H9 (cell line): ENCODE measurements at regions not wholly inside any gene's neighbourhood (a gene's known extent, or its start where the extent isn't known, plus 50 kb on each side); places are given as distances from the start of the nearest gene placed in this dataset.

Source experiments
- DNase-seq: peaks from one replicate; pipeline ENCODE4 v3.0.0-alpha.2; 2017
- H2AFZ ChIP-seq: one replicate; pipeline ENCODE4 v1.6.1; 2013; ENCODE audit warnings: mild to moderate bottlenecking, low read length, control low read depth, moderate library complexity
- H2AK5ac ChIP-seq: 2 replicates; pipeline ENCODE4 v1.6.1; 2013; ENCODE audit warnings: low read length, control low read depth, mixed read lengths; ENCODE audit not compliant: insufficient read length
- H2BK120ac ChIP-seq: one replicate; pipeline ENCODE4 v1.6.1; 2013; ENCODE audit warnings: low read depth, mild to moderate bottlenecking, low read length, control low read depth, inconsistent platforms; ENCODE audit not compliant: poor library complexity, severe bottlenecking
- H2BK12ac ChIP-seq: 2 replicates; pipeline ENCODE4 v1.6.1; 2013; ENCODE audit warnings: low read length, control low read depth, mixed read lengths, low read depth; ENCODE audit not compliant: insufficient read length
- H2BK15ac ChIP-seq: 2 replicates; pipeline ENCODE4 v1.6.1; 2013; ENCODE audit warnings: low read depth, low read length, control low read depth
- H2BK20ac ChIP-seq: one replicate; pipeline ENCODE4 v1.6.1; 2013; ENCODE audit warnings: low read depth, mild to moderate bottlenecking, low read length, control low read depth, inconsistent platforms; ENCODE audit not compliant: poor library complexity, severe bottlenecking
- H2BK5ac ChIP-seq: 2 replicates; pipeline ENCODE4 v1.6.1; 2013; ENCODE audit warnings: low read length, control low read depth, mixed read lengths; ENCODE audit not compliant: insufficient read length
- H3K14ac ChIP-seq: 2 replicates; pipeline ENCODE4 v1.6.1; 2013; ENCODE audit warnings: low read length, control low read depth; ENCODE audit not compliant: insufficient read depth
- H3K18ac ChIP-seq: 2 replicates; pipeline ENCODE4 v1.6.1; 2013; ENCODE audit warnings: low read depth, mild to moderate bottlenecking, mixed read lengths, low read length, control low read depth; ENCODE audit not compliant: insufficient read length
- H3K23ac ChIP-seq: 2 replicates; pipeline ENCODE4 v1.6.1; 2013; ENCODE audit warnings: low read length, control low read depth, mixed read lengths, low read depth; ENCODE audit not compliant: insufficient read length
- H3K23me2 ChIP-seq: 2 replicates; pipeline ENCODE4 v1.6.1; 2013; ENCODE audit warnings: low read depth, mild to moderate bottlenecking, mixed read lengths, low read length, control low read depth; ENCODE audit not compliant: insufficient read length, poor library complexity, severe bottlenecking
- H3K27ac ChIP-seq: 2 replicates; pipeline ENCODE4 v1.5.1; 2013; ENCODE audit warnings: low read length, control low read depth, mixed read lengths, low read depth; ENCODE audit not compliant: insufficient read length
- H3K27me3 ChIP-seq: 2 replicates; pipeline ENCODE4 v1.6.1; 2013; ENCODE audit warnings: low read length, control low read depth, inconsistent platforms; ENCODE audit not compliant: insufficient read depth
- H3K4ac ChIP-seq: 2 replicates; pipeline ENCODE4 v1.6.1; 2013; ENCODE audit warnings: low read depth, mild to moderate bottlenecking, control low read depth, inconsistent platforms, low read length, moderate library complexity
- H3K4me1 ChIP-seq: 2 replicates; pipeline ENCODE4 v1.6.1; 2013; ENCODE audit warnings: low read length, control low read depth, inconsistent platforms; ENCODE audit not compliant: insufficient read depth
- H3K4me2 ChIP-seq: 2 replicates; pipeline ENCODE4 v1.6.1; 2013; ENCODE audit warnings: low read length, control low read depth, mixed read lengths; ENCODE audit not compliant: insufficient read length, insufficient read depth
- H3K56ac ChIP-seq: 2 replicates; pipeline ENCODE4 v1.6.1; 2013; ENCODE audit warnings: low read depth, mild to moderate bottlenecking, mixed read lengths, low read length, control low read depth; ENCODE audit not compliant: insufficient read length
- H3K79me1 ChIP-seq: 2 replicates; pipeline ENCODE4 v1.6.1; 2013; ENCODE audit warnings: low read depth, mild to moderate bottlenecking, moderate library complexity, low read length, control low read depth, inconsistent platforms; ENCODE audit not compliant: insufficient read depth, poor library complexity, severe bottlenecking
- H3K79me2 ChIP-seq: 2 replicates; pipeline ENCODE4 v1.6.1; 2013; ENCODE audit warnings: low read length, control low read depth, inconsistent platforms; ENCODE audit not compliant: insufficient read depth
- H3K9ac ChIP-seq: 2 replicates; pipeline ENCODE4 v1.6.1; 2013; ENCODE audit warnings: low read length, control low read depth, mixed read lengths; ENCODE audit not compliant: insufficient read length; ENCODE audit errors: extremely low read depth
- H3K9me3 ChIP-seq: one replicate; pipeline ENCODE4 v1.6.1; 2013; ENCODE audit warnings: low read depth, low read length, inconsistent platforms; ENCODE audit not compliant: control insufficient read depth
- H3T11ph ChIP-seq: one replicate; pipeline ENCODE4 v1.6.1; 2013; ENCODE audit warnings: mild to moderate bottlenecking, low read length, control low read depth, inconsistent platforms
- H4K20me1 ChIP-seq: one replicate; pipeline ENCODE4 v1.6.1; 2013; ENCODE audit not compliant: control insufficient read depth, insufficient read length, insufficient read depth
- H4K5ac ChIP-seq: 2 replicates; pipeline ENCODE4 v1.6.1; 2013; ENCODE audit warnings: low read depth, mild to moderate bottlenecking, mixed read lengths, low read length, control low read depth; ENCODE audit not compliant: insufficient read length
- H4K8ac ChIP-seq: replicated peaks from 2 replicates; pipeline ENCODE4 v1.6.1; 2013; ENCODE audit warnings: low read length, control low read depth, mixed read lengths, low read depth; ENCODE audit not compliant: insufficient read length
- H4K91ac ChIP-seq: 2 replicates; pipeline ENCODE4 v1.6.1; 2013; ENCODE audit warnings: low read depth, mild to moderate bottlenecking, moderate library complexity, mixed read lengths, low read length, control low read depth; ENCODE audit not compliant: insufficient read length
- H3K27ac Mint-ChIP-seq, 3 experiments: 2 replicates in 2 of 3; 3 replicates in 1 of 3; pipeline ENCODE4 v1.8.0; 2020 to 2021; ENCODE audit warnings: mixed read lengths in 3 of 3, mild to moderate bottlenecking in 1 of 3, moderate library complexity in 1 of 3
- H3K27me3 Mint-ChIP-seq: 2 replicates; pipeline ENCODE4 v1.8.0; 2021; ENCODE audit warnings: low read depth, mild to moderate bottlenecking, moderate library complexity, mixed read lengths
- H3K36me3 Mint-ChIP-seq, 3 experiments: 2 replicates in 2 of 3; 3 replicates in 1 of 3; pipeline ENCODE4 v1.8.0; 2020 to 2021; ENCODE audit warnings: low read depth in 3 of 3, mixed read lengths in 3 of 3; ENCODE audit not compliant: insufficient read depth in 1 of 3
- H3K4me1 Mint-ChIP-seq, 2 experiments: 2 replicates each; pipeline ENCODE4 v1.8.0; 2020; ENCODE audit warnings: mixed read lengths in 2 of 2
- H3K4me3 Mint-ChIP-seq, 2 experiments: 2 replicates in 1 of 2; 3 replicates in 1 of 2; pipeline ENCODE4 v1.8.0; 2020 to 2021; ENCODE audit warnings: mild to moderate bottlenecking in 2 of 2, mixed read lengths in 2 of 2, moderate library complexity in 1 of 2
- H3K9me3 Mint-ChIP-seq, 2 experiments: 2 replicates in 1 of 2; 3 replicates in 1 of 2; pipeline ENCODE4 v1.8.0; 2020; ENCODE audit warnings: mild to moderate bottlenecking in 2 of 2, mixed read lengths in 2 of 2, moderate library complexity in 1 of 2
- WGBS: extraction: QIAGEN DNeasy Blood & Tissue Kit; methylation state at CpG from one replicate; pipeline ENCODE4 v1.1.7; 2013; ENCODE audit warnings: missing lambda C conversion rate, low lambda C conversion rate, mixed read lengths; ENCODE audit not compliant: insufficient read length; ENCODE audit errors: extremely low coverage; 5-methylcytosine and 5-hydroxymethylcytosine counted together
- TF ChIP-seq, protein P1 (sequence below): fragments of 200-600 bp; sonication (generic); conservative IDR thresholded peaks from 3 replicates; pipeline ENCODE4 v1.8.0; 2021; ENCODE audit warnings: antibody characterized with exemption, mild to moderate bottlenecking

DNA sequence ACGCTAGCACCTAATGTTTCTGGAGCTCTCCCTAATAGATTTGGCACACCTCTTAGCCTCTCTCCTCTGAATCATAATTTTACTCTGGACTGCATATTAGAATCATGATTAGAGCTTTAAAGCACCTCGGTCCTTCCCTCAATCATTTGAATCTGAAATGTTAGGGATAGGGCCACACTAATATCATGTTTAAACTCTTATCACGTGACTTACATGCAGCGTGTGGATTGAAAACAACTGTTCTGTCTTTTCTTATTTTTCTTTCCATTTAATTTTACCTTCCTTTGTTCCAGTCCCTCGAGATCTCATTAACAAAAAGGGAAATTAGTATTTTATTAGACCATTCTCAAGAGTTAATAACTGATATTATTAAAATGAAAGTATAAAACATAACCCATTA lies 762.5 kb upstream of the FLRT2 start:
- Histone ChIP-seq H3T11ph (no peak overlapping the region), H3K9me3 (peaks cover 4% of the 10 kb centered on the region), H2BK20ac (no peak overlapping the region), H3K79me1 (no peaks in the 10 kb centered on the region), H3K4ac (no peak overlapping the region), H3K27me3 (no peaks in the 10 kb centered on the region), H2BK120ac (no peak overlapping the region), H2BK12ac (no peak overlapping the region), H3K23ac (no peak overlapping the region), H3K4me2 (no peak overlapping the region), H3K56ac (no peak overlapping the region), H3K27ac (no peak overlapping the region), H4K91ac (no peak overlapping the region), H2BK5ac (no peak overlapping the region), H3K14ac (no peak overlapping the region), H4K5ac (no peak overlapping the region), H3K79me2 (no peaks in the 10 kb centered on the region), H2AFZ (no peak overlapping the region), H3K18ac (no peak overlapping the region), H2BK15ac (no peak overlapping the region), H2AK5ac (no peak overlapping the region), H4K20me1 (no peaks in the 10 kb centered on the region), H3K4me1 (no peaks in the 10 kb centered on the region), H4K8ac (no peak overlapping the region), H3K9ac (no peak overlapping the region), H3K23me2 (no peaks in the 10 kb centered on the region)
- no peaks in the 10 kb centered on the region for H3K27me3 Mint-ChIP-seq
- TF ChIP-seq, protein P1, sequence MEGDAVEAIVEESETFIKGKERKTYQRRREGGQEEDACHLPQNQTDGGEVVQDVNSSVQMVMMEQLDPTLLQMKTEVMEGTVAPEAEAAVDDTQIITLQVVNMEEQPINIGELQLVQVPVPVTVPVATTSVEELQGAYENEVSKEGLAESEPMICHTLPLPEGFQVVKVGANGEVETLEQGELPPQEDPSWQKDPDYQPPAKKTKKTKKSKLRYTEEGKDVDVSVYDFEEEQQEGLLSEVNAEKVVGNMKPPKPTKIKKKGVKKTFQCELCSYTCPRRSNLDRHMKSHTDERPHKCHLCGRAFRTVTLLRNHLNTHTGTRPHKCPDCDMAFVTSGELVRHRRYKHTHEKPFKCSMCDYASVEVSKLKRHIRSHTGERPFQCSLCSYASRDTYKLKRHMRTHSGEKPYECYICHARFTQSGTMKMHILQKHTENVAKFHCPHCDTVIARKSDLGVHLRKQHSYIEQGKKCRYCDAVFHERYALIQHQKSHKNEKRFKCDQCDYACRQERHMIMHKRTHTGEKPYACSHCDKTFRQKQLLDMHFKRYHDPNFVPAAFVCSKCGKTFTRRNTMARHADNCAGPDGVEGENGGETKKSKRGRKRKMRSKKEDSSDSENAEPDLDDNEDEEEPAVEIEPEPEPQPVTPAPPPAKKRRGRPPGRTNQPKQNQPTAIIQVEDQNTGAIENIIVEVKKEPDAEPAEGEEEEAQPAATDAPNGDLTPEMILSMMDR = no peak
- no CpG with 5 or more reads among the region's 5 CpGs for WGBS
- no peak overlapping the region for H3K4me3 Mint-ChIP-seq
- peaks cover 19 to 25% of the 10 kb centered on the region in 2 experiments; a peak in 4 of 5 replicates for H3K9me3 Mint-ChIP-seq
- no peak overlapping the region for H3K27ac Mint-ChIP-seq
- DNase-seq = no peak
- H3K4me1 Mint-ChIP-seq = no peaks in the 10 kb centered on the region
- peaks cover 2 to 19% (median 5%) of the 10 kb centered on the region in 3 experiments; a peak in 5 of 7 replicates for H3K36me3 Mint-ChIP-seq
